Mammary epithelial cell (primary cell): ENCODE measurements at regions not wholly inside any gene's neighbourhood (a gene's known extent, or its start where the extent isn't known, plus 50 kb on each side); places are given as distances from the start of the nearest gene placed in this dataset.
"Not testable (repeated sequence)": the region's sequence is repeated elsewhere in the genome, so short reads cannot be mapped to it uniquely, and the experiment has no call there.

Source experiments
- CTCF ChIP-seq, 2 donors: IDR thresholded peaks in 1 of 2; conservative IDR thresholded peaks in 1 of 2; 2 replicates each; pipeline ENCODE4 v1.5.1; 2011 to 2012; ENCODE audit warnings: inconsistent platforms in 2 of 2, low read length in 2 of 2, mild to moderate bottlenecking in 2 of 2, control low read depth in 1 of 2, low read depth in 1 of 2; ENCODE audit not compliant: insufficient read depth in 1 of 2; ENCODE audit errors: extremely low read depth in 1 of 2
- EZH2 ChIP-seq: IDR thresholded peaks from 2 replicates; pipeline ENCODE4 v1.6.1; 2012; ENCODE audit warnings: low read length, inconsistent platforms, borderline replicate concordance

- not testable (repeated sequence) for TF ChIP-seq CTCF (conservative IDR thresholded peaks at IDR 0.05 in 1 of 2, IDR thresholded peaks at IDR 0.05 in 1 of 2; ENCODE audit: extremely low read depth in 1 of 2, insufficient read depth in 1 of 2, low read depth in 1 of 2, low read length in 2 of 2); EZH2
Observed at GRCh38 chr10:27347827-27348207, 107.2 kb upstream of the ACBD5 start.
